Fibroblast of lung (primary cell): ENCODE measurements at regions not wholly inside any gene's neighbourhood (a gene's known extent, or its start where the extent isn't known, plus 50 kb on each side); places are given as distances from the start of the nearest gene placed in this dataset.

Experiments
- DNase-seq, 2 donors: peaks; one replicate each; pipeline versions ENCODE4 v3.0.0 to v3.0.0-alpha.2; 2010; ENCODE audit warnings: low read depth in 2 of 2
- H2AFZ ChIP-seq: 2 replicates; pipeline ENCODE4 v1.5.1; 2012; ENCODE audit warnings: low read length, control low read depth, inconsistent platforms
- H3K27ac ChIP-seq: 2 replicates; pipeline ENCODE4 v1.5.1; 2011; ENCODE audit warnings: low read length, control low read depth; ENCODE audit not compliant: insufficient read depth
- H3K27me3 ChIP-seq: 2 replicates; pipeline ENCODE4 v1.5.1; 2011; ENCODE audit warnings: mild to moderate bottlenecking, low read length; ENCODE audit not compliant: control insufficient read depth, insufficient read depth
- H3K36me3 ChIP-seq: 2 replicates; pipeline ENCODE4 v1.5.1; 2011; ENCODE audit warnings: low read length; ENCODE audit not compliant: control insufficient read depth, insufficient read depth
- H3K4me1 ChIP-seq: 2 replicates; pipeline ENCODE4 v1.5.1; 2011; ENCODE audit warnings: low read length; ENCODE audit not compliant: control insufficient read depth, insufficient read depth; ENCODE audit errors: extremely low read depth
- H3K4me2 ChIP-seq: 2 replicates; pipeline ENCODE4 v1.5.1; 2011; ENCODE audit warnings: low read length, control low read depth; ENCODE audit not compliant: insufficient read depth; ENCODE audit errors: extremely low read depth
- H3K4me3 ChIP-seq, 4 experiments: fragments of 200-600 bp in 1 of 4; sonication (generic) in 1 of 4; replicated peaks in 1 of 4; 2 replicates each; pipeline ENCODE4 v1.5.1; 2011 to 2016; ENCODE audit warnings: low read length in 4 of 4, low read depth in 3 of 4, mild to moderate bottlenecking in 3 of 4, control low read depth in 2 of 4, inconsistent platforms in 1 of 4, mixed read lengths in 1 of 4; ENCODE audit not compliant: insufficient read depth in 1 of 4; ENCODE audit errors: control extremely low read depth in 1 of 4
- H3K79me2 ChIP-seq: 2 replicates; pipeline ENCODE4 v1.5.1; 2012; ENCODE audit warnings: mild to moderate bottlenecking, low read length, inconsistent platforms; ENCODE audit not compliant: control insufficient read depth, insufficient read depth
- H3K9ac ChIP-seq: 2 replicates; pipeline ENCODE4 v1.5.1; 2011; ENCODE audit warnings: mild to moderate bottlenecking, low read length, control low read depth; ENCODE audit not compliant: insufficient read depth
- H3K9me3 ChIP-seq: 2 replicates; pipeline ENCODE4 v1.5.1; 2012; ENCODE audit warnings: low read depth, low read length; ENCODE audit not compliant: control insufficient read depth, insufficient read depth
- H4K20me1 ChIP-seq: 2 replicates; pipeline ENCODE4 v1.5.1; 2011; ENCODE audit warnings: low read length; ENCODE audit not compliant: control insufficient read depth, insufficient read depth; ENCODE audit errors: extremely low read depth
- CTCF ChIP-seq, 2 donors: IDR thresholded peaks in 1 of 2; conservative IDR thresholded peaks in 1 of 2; 1 replicate in 1 of 2; 2 replicates in 1 of 2; pipeline ENCODE4 v1.5.1; 2011 to 2012; ENCODE audit warnings: low read length in 2 of 2, control low read depth in 1 of 2, inconsistent platforms in 1 of 2, low read depth in 1 of 2, mild to moderate bottlenecking in 1 of 2
- EZH2 ChIP-seq: IDR thresholded peaks from 2 replicates; pipeline ENCODE4 v1.5.1; 2012; ENCODE audit warnings: low read length, control low read depth, mild to moderate bottlenecking; ENCODE audit errors: missing control alignments

GRCh38 chr2:177119099-177119498 lies 93.5 kb upstream of the HNRNPA3 start:
- TF ChIP-seq EZH2, result no peak
- TF ChIP-seq CTCF (conservative IDR thresholded peaks at IDR 0.05 in 1 of 2, IDR thresholded peaks at IDR 0.05 in 1 of 2; ENCODE audit: low read depth in 1 of 2, low read length in 2 of 2), result no peak
- no peaks in the 10 kb centered on the region for H3K9me3 ChIP-seq

GRCh38 chr2:177123048-177123447 lies 89.5 kb upstream of the HNRNPA3 start:
- no peak overlapping the region for H3K9ac ChIP-seq
- no peaks in the 10 kb centered on the region for H3K4me1 ChIP-seq
- DNase-seq, result no peak
- no peaks in the 10 kb centered on the region for H3K79me2 ChIP-seq
- TF ChIP-seq EZH2 (no peak), CTCF (conservative IDR thresholded peaks at IDR 0.05 in 1 of 2, IDR thresholded peaks at IDR 0.05 in 1 of 2; ENCODE audit: low read depth in 1 of 2, low read length in 2 of 2) (no peak)
- H3K4me2 ChIP-seq, result no peak overlapping the region
- H2AFZ ChIP-seq, result no peak overlapping the region
- H4K20me1 ChIP-seq, result no peaks in the 10 kb centered on the region
- H3K9me3 ChIP-seq, result no peaks in the 10 kb centered on the region
- H3K36me3 ChIP-seq, result no peaks in the 10 kb centered on the region
- no peak overlapping the region for H3K27ac ChIP-seq
- H3K4me3 ChIP-seq, result no peak overlapping the region
- no peaks in the 10 kb centered on the region for H3K27me3 ChIP-seq

More at GRCh38 chr2:177119099-177119498, 93.5 kb upstream of the HNRNPA3 start:
- H3K36me3 ChIP-seq, result no peaks in the 10 kb centered on the region
- H3K27ac ChIP-seq, result no peak overlapping the region
- DNase-seq, result no peak
- H3K79me2 ChIP-seq, result no peaks in the 10 kb centered on the region
- H3K9ac ChIP-seq, result no peak overlapping the region
- H3K27me3 ChIP-seq, result no peaks in the 10 kb centered on the region
- no peak overlapping the region for H3K4me3 ChIP-seq
- no peaks in the 10 kb centered on the region for H4K20me1 ChIP-seq
- no peak overlapping the region for H3K4me2 ChIP-seq
- no peak overlapping the region for H2AFZ ChIP-seq
- no peaks in the 10 kb centered on the region for H3K4me1 ChIP-seq

- DNase-seq, result peak in 1 of 2 donors; percentile 12
- H3K9ac ChIP-seq, result no peak overlapping the region
- no peak for TF ChIP-seq CTCF (conservative IDR thresholded peaks at IDR 0.05 in 1 of 2, IDR thresholded peaks at IDR 0.05 in 1 of 2; ENCODE audit: low read depth in 1 of 2, low read length in 2 of 2)
- no peak for TF ChIP-seq EZH2
- no peak overlapping the region for H3K27ac ChIP-seq
- no peak overlapping the region for H2AFZ ChIP-seq
- no peaks in the 10 kb centered on the region for H3K4me1 ChIP-seq
- no peaks in the 10 kb centered on the region for H3K27me3 ChIP-seq
- no peak overlapping the region for H3K4me3 ChIP-seq
- H4K20me1 ChIP-seq, result no peaks in the 10 kb centered on the region
- no peaks in the 10 kb centered on the region for H3K36me3 ChIP-seq
- H3K79me2 ChIP-seq, result no peaks in the 10 kb centered on the region
- H3K9me3 ChIP-seq, result no peaks in the 10 kb centered on the region
- no peak overlapping the region for H3K4me2 ChIP-seq
Measured at GRCh38 chr2:177124371-177124770, 88.2 kb upstream of the HNRNPA3 start.
